ENCODE measurements at regions not wholly inside any gene's neighbourhood (a gene's known extent, or its start where the extent isn't known, plus 50 kb on each side); places are given as distances from the start of the nearest gene placed in this dataset.

GRCh38 chr11:55719608-55720160, 53.6 kb upstream of the OR5D13 start:
- no TSS peak for BruUV-seq (replicated peaks)
- Histone ChIP-seq H3K36me3 (ENCODE audit: control insufficient read depth, insufficient read depth, low read length) (no peaks in the 10 kb centered on the region), H3K79me2 (ENCODE audit: control insufficient read depth, insufficient read depth, low read length) (no peaks in the 10 kb centered on the region), H3K9me3 (replicated peaks; ENCODE audit: control insufficient read depth, insufficient read depth, low read depth, low read length) (no peaks in the 10 kb centered on the region), H3K4me3 (no peak overlapping the region), H3K4me1 (replicated peaks in 1 of 2; ENCODE audit: control insufficient read depth in 2 of 2, insufficient read depth in 2 of 2, low read length in 2 of 2) (no peaks in the 10 kb centered on the region), H4K20me1 (replicated peaks; ENCODE audit: control insufficient read depth, insufficient read depth, low read length) (no peaks in the 10 kb centered on the region), H2AFZ (ENCODE audit: low read depth, low read length) (no peak overlapping the region), H3K27me3 (ENCODE audit: control insufficient read depth in 2 of 2, insufficient read depth in 2 of 2, low read length in 2 of 2) (no peaks in the 10 kb centered on the region), H3K9ac (ENCODE audit: insufficient read depth in 1 of 2, low read depth in 2 of 2, low read length in 2 of 2) (no peak overlapping the region), H3K4me2 (ENCODE audit: insufficient read depth, low read length) (no peak overlapping the region), H3K27ac (ENCODE audit: extremely low read depth, low read depth, low read length) (no peak overlapping the region), H3K9me1 (ENCODE audit: control insufficient read depth, insufficient read depth, low read length) (no peaks in the 10 kb centered on the region)
- in situ Hi-C loops (cut with MboI) = no loop called here
- 2% methylated on average over 7 of the region's 7 CpGs for WGBS (ENCODE audit: insufficient coverage, low coverage, missing lambda C conversion rate)
- ChIA-PET CTCF (ENCODE audit: low intra/inter-chr PET ratio) (no interaction called here), POLR2A (no interaction called here)
- no peak for DNase-seq (ENCODE audit: extremely low read depth in 1 of 4, low spot score in 3 of 4)
- no peak for ATAC-seq
- no peak for FAIRE-seq
- intact Hi-C loops (cut with micrococcal nuclease) = loop anchor here (5.0 kb wide), 1 partner anchor 1063 kb away; no protein-coding TSS in a partner anchor
- no peak for TF ChIP-seq GABPA (tag; conservative IDR thresholded peaks at IDR 0.05; ENCODE audit: low read depth)
- TF ChIP-seq NFXL1 (CRISPR knock-in tag; IDR thresholded peaks at IDR 0.05) = no peak
- TF ChIP-seq NKRF (IDR thresholded peaks at IDR 0.05; ENCODE audit: borderline replicate concordance) = no peak
- no peak for TF ChIP-seq PRPF4 (IDR thresholded peaks at IDR 0.05; ENCODE audit: insufficient read depth, low read depth, low read length, poor library complexity, severe bottlenecking)
- TF ChIP-seq CLOCK (CRISPR knock-in tag; IDR thresholded peaks at IDR 0.05; ENCODE audit: borderline replicate concordance) = no peak
- no peak for TF ChIP-seq BMI1 (IDR thresholded peaks at IDR 0.05; ENCODE audit: low read length)
- no peak for TF ChIP-seq NUFIP1 (IDR thresholded peaks at IDR 0.05; ENCODE audit: partially characterized antibody)
- no peak for TF ChIP-seq TAL1 (IDR thresholded peaks at IDR 0.05)
- TF ChIP-seq NCOA2 (IDR thresholded peaks at IDR 0.05; ENCODE audit: partially characterized antibody in 2 of 2) = no peak
- no peak for TF ChIP-seq ZEB2 (IDR thresholded peaks at IDR 0.05)
- no peak for TF ChIP-seq ZNF551 (CRISPR knock-in tag; IDR thresholded peaks at IDR 0.05)
- no peak for TF ChIP-seq CHCHD3 (CRISPR knock-in tag; IDR thresholded peaks at IDR 0.05)
- no peak for TF ChIP-seq ZNF764 (CRISPR knock-in tag; IDR thresholded peaks at IDR 0.05; ENCODE audit: low read depth)
- no peak for TF ChIP-seq CEBPZ (IDR thresholded peaks at IDR 0.05; ENCODE audit: borderline replicate concordance, low read depth, low read length)
- TF ChIP-seq NCOA6 (IDR thresholded peaks at IDR 0.05) = no peak
- TF ChIP-seq HMGN3 (IDR thresholded peaks at IDR 0.05; ENCODE audit: borderline replicate concordance, extremely low read depth, insufficient read length, low read depth, low read length) = no peak
- no peak for TF ChIP-seq ZNF239 (CRISPR knock-in tag; IDR thresholded peaks at IDR 0.05)

All from K562 (cell line).